Stimulated activated CD4-positive, alpha-beta T cell treated with anti-CD3 and anti-CD28 coated beads, Interleukin-4, amount 100 ng/mL, for 48 hours (primary cell): ENCODE measurements at regions not wholly inside any gene's neighbourhood (a gene's known extent, or its start where the extent isn't known, plus 50 kb on each side); places are given as distances from the start of the nearest gene placed in this dataset.

Experiments
- DNase-seq, 2 donors: peaks; one replicate each; pipeline ENCODE4 v3.0.0-alpha.2; 2020; ENCODE audit warnings: low read depth in 2 of 2

- no peak for DNase-seq
Observed at GRCh38 chr1:188277771-188278170, 1449.0 kb downstream of the PLA2G4A start.

GRCh38 chr1:188281921-188282320 is 1453.2 kb downstream of the PLA2G4A start:
- no peak for DNase-seq

- DNase-seq, result no peak
Observed at GRCh38 chr1:188295157-188295556, 1466.4 kb downstream of the PLA2G4A start.

- no peak for DNase-seq
Observed at GRCh38 chr1:188302746-188303145, 1474.0 kb downstream of the PLA2G4A start.

GRCh38 chr1:188314557-188315137 is 1485.9 kb downstream of the PLA2G4A start:
- DNase-seq, result no peak

- no peak for DNase-seq
Observed at GRCh38 chr1:188317894-188318293, 1489.1 kb downstream of the PLA2G4A start.

GRCh38 chr1:188325211-188325610 is 1496.5 kb downstream of the PLA2G4A start:
- no peak for DNase-seq

GRCh38 chr1:188343914-188344313 is 1515.2 kb downstream of the PLA2G4A start:
- no peak for DNase-seq

- DNase-seq, result no peak
Observed at GRCh38 chr1:188350104-188350503, 1521.4 kb downstream of the PLA2G4A start.

GRCh38 chr1:188355082-188355481 is 1526.3 kb downstream of the PLA2G4A start:
- DNase-seq, result no peak

GRCh38 chr1:188355847-188356246 is 1527.1 kb downstream of the PLA2G4A start:
- DNase-seq, result no peak

- no peak for DNase-seq
Observed at GRCh38 chr1:188359315-188359714, 1530.6 kb downstream of the PLA2G4A start.

GRCh38 chr1:188363943-188364342 is 1535.2 kb downstream of the PLA2G4A start:
- no peak for DNase-seq

- DNase-seq, result no peak
Observed at GRCh38 chr1:188364927-188365449, 1536.2 kb downstream of the PLA2G4A start.

- DNase-seq, result no peak
Observed at GRCh38 chr1:188365874-188366273, 1537.1 kb downstream of the PLA2G4A start.

- DNase-seq, result no peak
Observed at GRCh38 chr1:188367661-188368060, 1538.9 kb downstream of the PLA2G4A start.

GRCh38 chr1:188371295-188371806 is 1542.6 kb downstream of the PLA2G4A start:
- DNase-seq, result no peak

- no peak for DNase-seq
Observed at GRCh38 chr1:188372821-188373220, 1544.1 kb downstream of the PLA2G4A start.

- no peak for DNase-seq
Observed at GRCh38 chr1:188382851-188383250, 1554.1 kb downstream of the PLA2G4A start.

- no peak for DNase-seq
Observed at GRCh38 chr1:188386161-188386560, 1557.4 kb downstream of the PLA2G4A start.

- DNase-seq, result no peak
Observed at GRCh38 chr1:188386666-188387065, 1557.9 kb downstream of the PLA2G4A start.

- no peak for DNase-seq
Observed at GRCh38 chr1:188394677-188395076, 1565.9 kb downstream of the PLA2G4A start.

- no peak for DNase-seq
Observed at GRCh38 chr1:188397521-188397920, 1568.8 kb downstream of the PLA2G4A start.

GRCh38 chr1:188402986-188403385 is 1574.2 kb downstream of the PLA2G4A start:
- no peak for DNase-seq
